GM06990 (cell line): ENCODE measurements at regions not wholly inside any gene's neighbourhood (a gene's known extent, or its start where the extent isn't known, plus 50 kb on each side); places are given as distances from the start of the nearest gene placed in this dataset.
"Not testable (repeated sequence)": the region's sequence is repeated elsewhere in the genome, so short reads cannot be mapped to it uniquely, and the experiment has no call there.

Experiments
- DNase-seq: peaks from one replicate; pipeline ENCODE4 v3.0.0-alpha.2; 2011; ENCODE audit not compliant: insufficient read length; ENCODE audit errors: extremely low read depth
- H3K27me3 ChIP-seq: replicated peaks from 2 replicates; pipeline ENCODE4 v1.6.0; 2011; ENCODE audit warnings: low read length; ENCODE audit not compliant: control insufficient read depth, insufficient read depth
- H3K36me3 ChIP-seq: 2 replicates; pipeline ENCODE4 v1.5.1; 2011; ENCODE audit warnings: low read length; ENCODE audit not compliant: control insufficient read depth, insufficient read depth
- H3K4me3 ChIP-seq: replicated peaks from 2 replicates; pipeline ENCODE4 v1.5.1; 2011; ENCODE audit warnings: low read depth, mild to moderate bottlenecking, control low read depth, low read length
- CTCF ChIP-seq: IDR thresholded peaks from 2 replicates; pipeline ENCODE4 v1.5.1; 2011; ENCODE audit warnings: low read length, control low read depth, mild to moderate bottlenecking, inconsistent platforms; ENCODE audit not compliant: insufficient read depth, poor library complexity, severe bottlenecking

GRCh38 chr21:25531538-25532250 is 75.6 kb downstream of the MRPL39 start:
- not testable (repeated sequence) for DNase-seq, H3K27me3 ChIP-seq, H3K36me3 ChIP-seq, H3K4me3 ChIP-seq

- H3K36me3 ChIP-seq, result no peaks in the 10 kb centered on the region
- no peak overlapping the region for H3K4me3 ChIP-seq
- H3K27me3 ChIP-seq, result no peaks in the 10 kb centered on the region
- no peak for TF ChIP-seq CTCF
- no peak for DNase-seq
Observed at GRCh38 chr21:25528515-25528914, 78.8 kb downstream of the MRPL39 start.

DNA sequence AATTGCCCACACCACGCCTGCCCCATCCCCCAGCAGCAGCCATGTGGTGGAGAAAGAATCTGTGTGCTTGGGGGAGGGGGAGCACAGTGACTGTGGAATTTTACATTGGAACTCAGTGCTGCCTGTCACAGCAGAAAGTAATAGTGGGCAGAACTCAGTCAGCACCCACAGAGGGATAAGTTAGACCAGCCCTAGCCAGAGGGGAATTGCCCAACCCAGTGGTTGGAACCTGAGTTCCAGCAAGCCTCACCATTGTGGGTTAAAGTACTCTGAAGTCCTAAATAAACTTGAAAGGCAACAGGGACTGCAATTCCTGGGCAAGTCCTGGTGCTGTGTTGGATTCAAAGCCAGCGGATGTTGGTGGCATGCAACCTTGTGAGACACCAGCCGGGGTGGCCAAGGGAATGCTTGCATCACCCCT is 88.8 kb downstream of the MRPL39 start:
- DNase-seq, result no peak
- no peaks in the 10 kb centered on the region for H3K36me3 ChIP-seq
- no peak for TF ChIP-seq CTCF
- H3K27me3 ChIP-seq, result no peaks in the 10 kb centered on the region
- no peak overlapping the region for H3K4me3 ChIP-seq

DNA sequence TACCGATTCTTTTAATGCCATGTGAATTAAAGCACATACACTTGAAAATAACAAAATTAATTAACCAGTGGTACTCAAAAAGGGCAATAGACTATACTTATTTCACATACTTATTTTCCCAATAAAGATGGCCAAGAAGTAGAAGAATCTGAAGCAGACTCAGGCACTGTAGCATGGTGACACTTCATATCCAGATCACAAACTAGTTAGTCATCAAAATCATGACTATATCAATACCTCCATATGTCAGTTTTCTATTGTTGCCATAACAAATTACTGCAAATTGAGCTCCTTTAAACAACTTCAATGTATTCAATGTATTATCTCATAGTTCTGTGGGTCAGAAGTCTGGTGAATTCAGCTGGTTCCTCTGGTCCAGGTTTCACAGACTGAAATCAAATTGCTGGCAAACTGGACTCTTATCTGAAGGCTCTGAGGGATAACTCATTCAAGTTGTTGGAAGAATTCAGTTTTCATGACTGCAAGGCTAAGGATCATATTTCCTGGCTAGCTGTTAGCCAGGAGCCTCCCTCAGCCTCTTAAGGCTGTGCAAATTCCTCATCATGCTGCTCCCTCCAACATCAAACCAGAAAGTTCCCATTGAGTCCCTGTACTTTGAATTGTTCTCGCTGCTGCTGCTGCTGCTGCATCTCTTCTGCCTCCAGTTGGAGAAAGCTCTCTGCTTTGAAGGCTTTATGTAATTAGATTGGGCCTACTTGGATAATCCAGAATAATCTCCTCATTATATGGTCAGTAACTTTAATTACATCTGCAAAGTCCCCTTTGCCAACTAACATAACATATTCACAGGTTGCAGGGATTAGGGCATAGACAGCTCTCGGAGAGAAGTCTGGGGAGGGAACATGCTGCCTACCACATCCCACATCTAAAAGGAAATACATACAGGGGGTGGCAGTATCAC is 91.5 kb downstream of the MRPL39 start:
- TF ChIP-seq CTCF, result no peak
- Histone ChIP-seq H3K36me3 (no peaks in the 10 kb centered on the region), H3K4me3 (no peak overlapping the region), H3K27me3 (no peaks in the 10 kb centered on the region)
- DNase-seq, result no peak

GRCh38 chr21:25513810-25514209 is 93.5 kb downstream of the MRPL39 start:
- Histone ChIP-seq H3K4me3 (no peak overlapping the region), H3K36me3 (no peaks in the 10 kb centered on the region), H3K27me3 (no peaks in the 10 kb centered on the region)
- DNase-seq, result no peak
- TF ChIP-seq CTCF, result no peak
